Activated CD4-positive, alpha-beta T cell treated with anti-CD3 and anti-CD28 coated beads, Interleukin-2, amount 10 ng/mL, durations not matched to agents 24 days and 14 days (primary cell): ENCODE measurements at regions not wholly inside any gene's neighbourhood (a gene's known extent, or its start where the extent isn't known, plus 50 kb on each side); places are given as distances from the start of the nearest gene placed in this dataset.
"Not testable (repeated sequence)": the region's sequence is repeated elsewhere in the genome, so short reads cannot be mapped to it uniquely, and the experiment has no call there.

ENCODE experiments used
- DNase-seq: peaks from one replicate; pipeline ENCODE4 v3.0.0; 2022
- H3K27ac Mint-ChIP-seq: one replicate; pipeline ENCODE4 v1.8.0; 2022; ENCODE audit warnings: mild to moderate bottlenecking, mixed read lengths
- H3K27me3 Mint-ChIP-seq: one replicate; pipeline ENCODE4 v1.8.0; 2022; ENCODE audit warnings: mixed read lengths
- H3K36me3 Mint-ChIP-seq: one replicate; pipeline ENCODE4 v1.8.0; 2022; ENCODE audit warnings: low read depth, mild to moderate bottlenecking, mixed read lengths
- H3K4me1 Mint-ChIP-seq: one replicate; pipeline ENCODE4 v1.8.0; 2021; ENCODE audit warnings: mixed read lengths
- H3K4me3 Mint-ChIP-seq: one replicate; pipeline ENCODE4 v1.8.0; 2022; ENCODE audit warnings: mild to moderate bottlenecking, moderate library complexity, mixed read lengths
- H3K9me3 Mint-ChIP-seq: one replicate; pipeline ENCODE4 v1.8.0; 2021; ENCODE audit warnings: mixed read lengths
- intact Hi-C: fragments of 100-400 bp; cut with micrococcal nuclease; formaldehyde crosslinking; loops from one replicate; pipeline ENCODE4 v1.15.1; 2023

DNA sequence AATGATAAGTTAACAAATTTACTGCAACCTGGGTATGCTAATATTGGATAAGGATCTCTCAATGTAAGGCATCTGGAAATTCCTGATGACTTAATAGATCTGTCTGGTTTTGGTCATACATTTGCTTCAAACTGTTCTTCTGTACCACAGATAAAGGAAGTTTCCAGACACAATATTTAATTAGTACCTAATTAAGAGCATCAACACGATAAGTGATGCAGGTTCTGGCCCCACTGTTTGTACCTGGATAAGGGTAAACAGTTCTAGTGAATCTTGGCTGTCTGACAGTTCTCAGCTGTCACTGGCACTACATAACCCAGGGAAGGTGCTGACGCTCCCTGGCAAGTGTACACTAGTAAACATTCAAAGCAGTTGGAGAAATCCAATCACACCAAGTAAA lies 165.6 kb downstream of the MZT1 start:
- Mint-ChIP-seq H3K36me3 (no peaks in the 10 kb centered on the region), H3K4me3 (no peak overlapping the region), H3K9me3 (no peaks in the 10 kb centered on the region), H3K27ac (no peak overlapping the region), H3K4me1 (no peaks in the 10 kb centered on the region), H3K27me3 (no peaks in the 10 kb centered on the region)
- no peak for DNase-seq
- intact Hi-C loops = no loop called here

GRCh38 chr13:72559716-72560115 lies 167.7 kb downstream of the MZT1 start:
- no peak overlapping the region for H3K4me3 Mint-ChIP-seq
- no peaks in the 10 kb centered on the region for H3K27me3 Mint-ChIP-seq
- no peak for DNase-seq
- H3K9me3 Mint-ChIP-seq = no peaks in the 10 kb centered on the region
- no peaks in the 10 kb centered on the region for H3K4me1 Mint-ChIP-seq
- H3K27ac Mint-ChIP-seq = no peak overlapping the region
- H3K36me3 Mint-ChIP-seq = no peaks in the 10 kb centered on the region
- intact Hi-C loops = no loop called here

- Mint-ChIP-seq H3K36me3 (no peaks in the 10 kb centered on the region), H3K4me1 (no peaks in the 10 kb centered on the region), H3K9me3 (no peaks in the 10 kb centered on the region), H3K27me3 (no peaks in the 10 kb centered on the region), H3K4me3 (no peak overlapping the region), H3K27ac (no peak overlapping the region)
- DNase-seq = no peak
- intact Hi-C loops = no loop called here
Measured at GRCh38 chr13:72556945-72557344, 170.5 kb downstream of the MZT1 start.

- H3K36me3 Mint-ChIP-seq = no peaks in the 10 kb centered on the region
- H3K27ac Mint-ChIP-seq = no peak overlapping the region
- H3K27me3 Mint-ChIP-seq = no peaks in the 10 kb centered on the region
- no peak overlapping the region for H3K4me3 Mint-ChIP-seq
- H3K9me3 Mint-ChIP-seq = no peaks in the 10 kb centered on the region
- no peaks in the 10 kb centered on the region for H3K4me1 Mint-ChIP-seq
- intact Hi-C loops = no loop called here
- no peak for DNase-seq
Measured at GRCh38 chr13:72555601-72556000, 171.8 kb downstream of the MZT1 start.

- Mint-ChIP-seq H3K27me3 (no peaks in the 10 kb centered on the region), H3K36me3 (no peaks in the 10 kb centered on the region), H3K9me3 (no peaks in the 10 kb centered on the region), H3K4me1 (no peaks in the 10 kb centered on the region), H3K4me3 (no peak overlapping the region), H3K27ac (no peak overlapping the region)
- no peak for DNase-seq
- intact Hi-C loops = no loop called here
Measured at GRCh38 chr13:72552731-72553130, 174.7 kb downstream of the MZT1 start.

DNA sequence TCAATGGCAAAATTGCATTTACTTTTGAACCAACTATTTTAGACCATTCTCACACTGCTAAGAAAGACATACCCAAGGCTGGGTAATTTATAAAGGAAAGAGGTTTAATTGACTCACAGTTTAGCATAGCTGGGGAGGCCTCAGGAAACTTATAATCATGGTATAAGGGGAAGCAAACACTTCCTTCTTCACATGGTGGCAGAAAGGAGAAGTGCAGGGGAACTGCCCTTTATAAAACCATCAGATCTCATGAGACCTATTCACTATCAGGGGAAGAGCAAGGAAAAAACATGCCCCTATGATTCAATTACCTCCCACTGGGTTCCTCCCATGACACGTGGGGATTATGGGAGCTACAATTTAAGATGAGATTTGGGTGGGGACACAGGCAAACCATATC lies 181.5 kb downstream of the MZT1 start:
- H3K27ac Mint-ChIP-seq, H3K27me3 Mint-ChIP-seq, DNase-seq, H3K36me3 Mint-ChIP-seq, H3K4me3 Mint-ChIP-seq, H3K4me1 Mint-ChIP-seq, H3K9me3 Mint-ChIP-seq, intact Hi-C loops: not testable (repeated sequence)

DNA sequence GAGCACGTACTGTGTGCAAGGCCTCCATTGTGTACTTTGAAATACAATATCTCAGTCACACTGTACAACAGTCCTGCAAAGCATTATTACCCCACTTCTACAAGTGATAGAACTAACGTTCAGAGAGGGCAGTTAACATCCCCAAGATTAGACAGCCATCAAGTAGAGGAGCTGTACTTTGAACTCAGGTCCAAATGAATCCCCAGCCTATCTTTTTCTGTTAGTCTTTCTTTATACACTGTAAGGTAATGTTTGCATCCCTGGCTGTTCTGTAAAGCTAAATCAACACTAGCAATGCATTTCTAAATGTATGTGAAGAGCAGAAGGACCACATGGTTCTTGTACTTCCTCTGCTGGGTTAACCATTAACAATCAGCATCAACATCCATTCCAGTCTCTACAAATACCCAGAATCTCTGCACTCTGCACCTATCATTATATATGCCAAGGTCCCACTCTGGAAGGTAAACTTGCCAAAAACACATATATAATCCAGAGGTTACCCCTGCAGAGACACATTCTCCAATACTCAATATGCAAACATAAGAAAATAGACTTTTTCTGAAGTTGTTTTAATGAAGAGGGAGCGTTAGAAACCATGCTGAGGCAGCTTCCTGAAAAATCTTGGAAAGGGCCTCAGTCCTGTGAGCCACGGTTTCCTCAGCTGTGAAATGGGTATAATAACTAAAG lies 182.3 kb downstream of the MZT1 start:
- intact Hi-C loops = no loop called here
- Mint-ChIP-seq H3K36me3 (no peaks in the 10 kb centered on the region), H3K27me3 (no peaks in the 10 kb centered on the region), H3K27ac (no peak overlapping the region), H3K4me3 (no peak overlapping the region), H3K4me1 (no peaks in the 10 kb centered on the region), H3K9me3 (no peaks in the 10 kb centered on the region)
- no peak for DNase-seq

- no peaks in the 10 kb centered on the region for H3K36me3 Mint-ChIP-seq
- no peak overlapping the region for H3K4me3 Mint-ChIP-seq
- intact Hi-C loops = no loop called here
- no peak overlapping the region for H3K27ac Mint-ChIP-seq
- H3K27me3 Mint-ChIP-seq = no peaks in the 10 kb centered on the region
- H3K9me3 Mint-ChIP-seq = no peaks in the 10 kb centered on the region
- no peak for DNase-seq
- no peaks in the 10 kb centered on the region for H3K4me1 Mint-ChIP-seq
Measured at GRCh38 chr13:72544042-72544441, 183.4 kb downstream of the MZT1 start.

GRCh38 chr13:72542241-72542640 lies 185.2 kb downstream of the MZT1 start:
- Mint-ChIP-seq H3K4me3 (no peak overlapping the region), H3K36me3 (no peaks in the 10 kb centered on the region), H3K27me3 (no peaks in the 10 kb centered on the region), H3K9me3 (no peaks in the 10 kb centered on the region), H3K27ac (no peak overlapping the region), H3K4me1 (no peaks in the 10 kb centered on the region)
- DNase-seq = no peak
- intact Hi-C loops = no loop called here

- Mint-ChIP-seq H3K27me3 (no peaks in the 10 kb centered on the region), H3K27ac (no peak overlapping the region), H3K4me1 (no peaks in the 10 kb centered on the region), H3K36me3 (no peaks in the 10 kb centered on the region), H3K9me3 (no peaks in the 10 kb centered on the region), H3K4me3 (no peak overlapping the region)
- intact Hi-C loops = no loop called here
- DNase-seq = no peak
Measured at GRCh38 chr13:72541674-72542073, 185.8 kb downstream of the MZT1 start.

DNA sequence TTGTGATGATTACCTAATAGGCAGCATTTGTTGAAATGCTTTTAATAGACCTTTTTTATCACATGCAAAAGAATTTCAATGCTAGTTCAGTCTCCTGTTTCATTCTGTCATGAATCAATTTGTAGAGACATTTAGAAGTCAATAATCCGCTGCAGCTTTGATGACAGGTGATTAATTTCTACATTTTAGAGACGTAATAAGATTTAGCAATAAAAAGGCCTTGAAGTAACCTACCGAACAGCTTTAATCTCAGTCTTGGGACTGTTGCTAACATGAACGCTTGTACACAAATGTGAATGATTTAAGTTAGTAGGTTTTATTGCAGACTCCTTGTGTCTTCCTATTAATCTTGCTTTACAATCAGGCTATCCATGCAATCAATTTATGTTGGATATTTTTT lies 186.5 kb downstream of the MZT1 start:
- no peak for DNase-seq
- no peaks in the 10 kb centered on the region for H3K9me3 Mint-ChIP-seq
- no peak overlapping the region for H3K4me3 Mint-ChIP-seq
- intact Hi-C loops = no loop called here
- H3K27ac Mint-ChIP-seq = no peak overlapping the region
- H3K27me3 Mint-ChIP-seq = no peaks in the 10 kb centered on the region
- H3K36me3 Mint-ChIP-seq = no peaks in the 10 kb centered on the region
- H3K4me1 Mint-ChIP-seq = no peaks in the 10 kb centered on the region

DNA sequence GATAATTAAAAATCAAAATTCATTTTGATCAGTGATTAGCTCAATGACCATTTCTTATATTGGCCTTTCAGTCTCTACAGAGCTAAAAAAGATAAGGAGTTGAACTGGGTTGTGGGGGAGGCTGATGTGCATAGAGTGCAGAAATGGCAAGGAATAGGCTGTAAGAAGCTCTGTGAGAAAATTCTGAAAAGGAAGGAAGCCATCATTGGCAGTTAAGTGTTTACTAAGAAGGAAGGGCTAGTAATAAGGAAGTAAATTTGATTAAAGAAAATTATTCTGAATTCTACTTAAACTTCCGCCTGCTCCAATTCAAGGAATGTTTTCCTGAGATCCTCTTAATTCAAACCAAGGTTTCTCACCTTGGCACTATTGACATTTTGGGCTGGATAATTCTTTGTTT lies 187.5 kb downstream of the MZT1 start:
- intact Hi-C loops = no loop called here
- DNase-seq = no peak
- H3K27ac Mint-ChIP-seq = no peak overlapping the region

DNA sequence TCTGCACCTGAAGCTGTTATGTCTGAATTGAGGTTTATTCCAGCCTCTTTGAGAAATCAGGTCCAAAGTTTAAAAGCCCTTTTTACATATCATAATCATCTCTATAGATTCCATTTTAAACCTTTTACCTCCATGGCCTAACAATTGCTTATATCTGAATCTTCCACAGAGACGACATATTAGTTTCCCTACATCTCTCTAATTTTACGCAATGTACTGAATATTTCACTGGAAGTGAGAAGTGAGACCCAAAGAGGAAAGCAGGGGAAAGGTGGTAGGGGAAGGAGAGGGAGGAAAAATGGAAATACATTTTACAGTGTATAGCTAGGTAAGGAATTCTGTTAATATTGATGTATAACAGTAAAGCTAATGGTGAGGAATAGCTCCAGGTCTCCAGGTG lies 189.6 kb downstream of the MZT1 start:
- Mint-ChIP-seq H3K27ac (no peak overlapping the region), H3K4me1 (no peaks in the 10 kb centered on the region), H3K36me3 (no peaks in the 10 kb centered on the region), H3K27me3 (no peaks in the 10 kb centered on the region), H3K9me3 (no peaks in the 10 kb centered on the region), H3K4me3 (no peak overlapping the region)
- no peak for DNase-seq
- intact Hi-C loops = no loop called here

More for the DNA sequence above, 187.5 kb downstream of the MZT1 start:
- Mint-ChIP-seq H3K36me3 (no peaks in the 10 kb centered on the region), H3K4me1 (no peaks in the 10 kb centered on the region), H3K27me3 (no peaks in the 10 kb centered on the region), H3K9me3 (no peaks in the 10 kb centered on the region), H3K4me3 (no peak overlapping the region)

DNA sequence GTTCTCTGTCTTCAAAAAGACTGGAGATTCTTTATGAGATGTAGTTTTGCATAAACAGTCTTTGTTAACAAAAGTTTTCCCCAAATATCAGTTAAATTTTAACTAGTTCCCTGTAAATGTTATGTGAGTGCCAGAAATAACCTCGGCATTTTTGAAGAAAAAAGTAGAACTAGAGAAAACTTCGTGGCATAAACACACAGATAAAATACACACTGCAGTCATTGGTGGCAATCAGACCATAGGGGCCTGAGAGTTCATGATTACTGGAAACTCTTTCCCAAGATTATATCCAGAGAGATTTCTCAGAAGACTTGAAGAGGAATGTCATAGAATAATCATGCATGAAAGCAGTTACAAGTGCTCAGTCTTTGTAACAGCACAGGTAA lies 190.0 kb downstream of the MZT1 start:
- Mint-ChIP-seq H3K27me3 (no peaks in the 10 kb centered on the region), H3K9me3 (no peaks in the 10 kb centered on the region), H3K27ac (no peak overlapping the region), H3K4me1 (no peaks in the 10 kb centered on the region), H3K36me3 (no peaks in the 10 kb centered on the region), H3K4me3 (no peak overlapping the region)
- intact Hi-C loops = no loop called here
- no peak for DNase-seq

GRCh38 chr13:72536714-72537394 lies 190.6 kb downstream of the MZT1 start:
- H3K36me3 Mint-ChIP-seq = no peaks in the 10 kb centered on the region
- H3K4me3 Mint-ChIP-seq = no peak overlapping the region
- H3K4me1 Mint-ChIP-seq = no peaks in the 10 kb centered on the region
- H3K9me3 Mint-ChIP-seq = no peaks in the 10 kb centered on the region
- H3K27ac Mint-ChIP-seq = no peak overlapping the region
- H3K27me3 Mint-ChIP-seq = no peaks in the 10 kb centered on the region
- intact Hi-C loops = no loop called here
- DNase-seq = no peak
